ENCODE measurements at regions not wholly inside any gene's neighbourhood (a gene's known extent, or its start where the extent isn't known, plus 50 kb on each side); places are given as distances from the start of the nearest gene placed in this dataset.

DNA sequence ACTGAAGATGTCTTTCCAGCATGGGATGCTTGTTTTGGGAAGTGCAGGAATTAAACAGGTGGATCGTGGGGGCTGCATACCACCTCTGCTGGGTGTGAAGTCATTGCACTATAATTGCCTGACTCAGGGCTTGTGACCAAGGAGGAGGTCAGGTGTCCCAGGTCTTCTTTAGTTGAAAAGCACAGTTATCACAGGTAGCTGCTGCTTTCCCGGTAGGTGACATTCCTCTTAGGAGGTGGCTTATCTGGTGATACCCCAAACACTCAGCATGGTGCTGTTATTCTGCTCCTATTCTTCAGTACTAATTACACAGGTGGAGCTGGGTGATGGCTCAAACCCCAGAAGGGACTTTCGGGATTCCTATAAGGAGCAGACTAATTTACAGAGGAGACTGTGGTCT, 320.3 kb upstream of the PLXNA2 start:
- POLR2A ChIA-PET: no interaction called here
- no peak for TF ChIP-seq SUZ12 (IDR thresholded peaks at IDR 0.05)
- CTCF ChIA-PET: no interaction called here
- no peak for DNase-seq (ENCODE audit: extremely low spot score)

DNA sequence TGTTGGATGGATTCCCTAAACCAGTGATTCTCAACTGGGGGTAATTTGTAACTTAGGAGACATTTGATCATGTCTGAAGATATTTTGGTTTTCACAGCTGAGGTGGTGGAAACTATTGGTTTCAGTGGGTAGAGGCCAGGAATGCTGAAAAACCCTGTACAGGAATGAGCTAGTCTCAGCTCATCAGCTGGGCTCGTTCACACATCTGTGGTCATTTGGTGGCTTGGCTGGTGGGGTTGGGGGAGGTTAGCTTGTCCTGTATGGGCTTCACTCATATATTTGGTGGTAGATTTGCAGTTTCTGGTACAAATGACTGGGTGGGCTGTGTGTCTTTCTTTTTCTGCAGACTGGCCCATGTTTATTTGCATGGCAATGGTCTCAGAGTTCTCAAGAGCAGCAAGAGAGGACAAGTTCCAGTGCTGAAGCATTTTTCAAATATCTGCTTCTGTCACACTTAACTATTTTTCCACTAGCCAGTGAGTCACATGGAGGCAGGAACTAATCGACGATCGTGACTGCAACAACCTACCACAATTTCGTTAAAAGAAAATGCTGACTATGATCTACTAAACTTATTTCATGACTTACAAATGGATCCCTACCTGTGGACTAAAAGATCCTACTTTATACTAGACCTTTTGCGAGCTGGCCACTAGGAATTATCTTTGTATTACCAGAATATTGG, 321.7 kb upstream of the PLXNA2 start:
- DNase-seq (ENCODE audit: extremely low spot score): no peak
- ChIA-PET CTCF (no interaction called here), POLR2A (no interaction called here)
- TF ChIP-seq TARDBP (IDR thresholded peaks at IDR 0.05) (no peak), ELF4 (IDR thresholded peaks at IDR 0.05) (no peak), LEF1 (IDR thresholded peaks at IDR 0.05; ENCODE audit: borderline replicate concordance) (no peak)

GRCh38 chr1:208569181-208569580, 325.0 kb upstream of the PLXNA2 start:
- ChIA-PET CTCF (no interaction called here), POLR2A (no interaction called here)
- no peak for TF ChIP-seq CTBP1 (IDR thresholded peaks at IDR 0.05; ENCODE audit: borderline replicate concordance)
- DNase-seq (ENCODE audit: extremely low spot score): no peak

GRCh38 chr1:208570362-208570761, 326.2 kb upstream of the PLXNA2 start:
- ChIA-PET POLR2A (no interaction called here), CTCF (no interaction called here)
- DNase-seq (ENCODE audit: extremely low spot score): no peak
- no peak for TF ChIP-seq FOXM1 (IDR thresholded peaks at IDR 0.05; ENCODE audit: borderline replicate concordance)
- TF ChIP-seq SP1 (IDR thresholded peaks at IDR 0.05): no peak
- TF ChIP-seq L3MBTL2 (conservative IDR thresholded peaks at IDR 0.05): no peak
- TF ChIP-seq NFRKB (IDR thresholded peaks at IDR 0.05): no peak
- TF ChIP-seq FOXA1 (IDR thresholded peaks at IDR 0.05): no peak
- no peak for TF ChIP-seq ELF4 (IDR thresholded peaks at IDR 0.05)
- TF ChIP-seq ZNF384 (IDR thresholded peaks at IDR 0.05): no peak
- TF ChIP-seq ARNT (IDR thresholded peaks at IDR 0.05): no peak
- TF ChIP-seq LEF1 (IDR thresholded peaks at IDR 0.05; ENCODE audit: borderline replicate concordance): no peak
- no peak for TF ChIP-seq TARDBP (IDR thresholded peaks at IDR 0.05)
- no peak for TF ChIP-seq FOXK2 (IDR thresholded peaks at IDR 0.05)
- TF ChIP-seq SUZ12 (IDR thresholded peaks at IDR 0.05): no peak
- TF ChIP-seq, protein P1, sequence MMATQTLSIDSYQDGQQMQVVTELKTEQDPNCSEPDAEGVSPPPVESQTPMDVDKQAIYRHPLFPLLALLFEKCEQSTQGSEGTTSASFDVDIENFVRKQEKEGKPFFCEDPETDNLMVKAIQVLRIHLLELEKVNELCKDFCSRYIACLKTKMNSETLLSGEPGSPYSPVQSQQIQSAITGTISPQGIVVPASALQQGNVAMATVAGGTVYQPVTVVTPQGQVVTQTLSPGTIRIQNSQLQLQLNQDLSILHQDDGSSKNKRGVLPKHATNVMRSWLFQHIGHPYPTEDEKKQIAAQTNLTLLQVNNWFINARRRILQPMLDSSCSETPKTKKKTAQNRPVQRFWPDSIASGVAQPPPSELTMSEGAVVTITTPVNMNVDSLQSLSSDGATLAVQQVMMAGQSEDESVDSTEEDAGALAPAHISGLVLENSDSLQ (IDR thresholded peaks at IDR 0.05): no peak
- TF ChIP-seq BHLHE40 (IDR thresholded peaks at IDR 0.05; ENCODE audit: borderline replicate concordance): no peak
- no peak for TF ChIP-seq HDGF (IDR thresholded peaks at IDR 0.05; ENCODE audit: borderline replicate concordance)

DNA sequence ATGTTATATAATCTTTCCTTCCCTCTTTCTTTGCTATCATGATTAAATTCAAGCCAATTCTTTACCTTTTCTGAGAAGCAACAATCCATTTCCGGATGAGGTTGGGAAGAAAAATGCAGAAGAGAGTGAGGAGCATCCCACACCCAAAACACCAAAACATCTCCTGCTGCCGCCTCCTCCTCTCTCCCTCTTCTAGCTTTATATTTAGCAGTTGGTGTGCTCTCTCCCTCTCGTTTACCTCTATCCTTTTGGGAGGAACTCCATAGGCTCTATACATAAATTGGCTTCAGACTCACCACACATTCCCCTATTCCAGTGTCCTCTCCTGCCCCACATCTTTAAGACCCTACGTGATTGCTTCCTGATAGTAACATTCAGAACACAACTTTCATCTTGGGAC, 332.2 kb upstream of the PLXNA2 start:
- POLR2A ChIA-PET: no interaction called here
- TF ChIP-seq BHLHE40 (IDR thresholded peaks at IDR 0.05; ENCODE audit: borderline replicate concordance) (no peak), ELF4 (IDR thresholded peaks at IDR 0.05) (no peak), CTBP1 (IDR thresholded peaks at IDR 0.05; ENCODE audit: borderline replicate concordance) (no peak), ZNF384 (IDR thresholded peaks at IDR 0.05) (no peak)
- no peak for DNase-seq (ENCODE audit: extremely low spot score)
- CTCF ChIA-PET: no interaction called here

DNA sequence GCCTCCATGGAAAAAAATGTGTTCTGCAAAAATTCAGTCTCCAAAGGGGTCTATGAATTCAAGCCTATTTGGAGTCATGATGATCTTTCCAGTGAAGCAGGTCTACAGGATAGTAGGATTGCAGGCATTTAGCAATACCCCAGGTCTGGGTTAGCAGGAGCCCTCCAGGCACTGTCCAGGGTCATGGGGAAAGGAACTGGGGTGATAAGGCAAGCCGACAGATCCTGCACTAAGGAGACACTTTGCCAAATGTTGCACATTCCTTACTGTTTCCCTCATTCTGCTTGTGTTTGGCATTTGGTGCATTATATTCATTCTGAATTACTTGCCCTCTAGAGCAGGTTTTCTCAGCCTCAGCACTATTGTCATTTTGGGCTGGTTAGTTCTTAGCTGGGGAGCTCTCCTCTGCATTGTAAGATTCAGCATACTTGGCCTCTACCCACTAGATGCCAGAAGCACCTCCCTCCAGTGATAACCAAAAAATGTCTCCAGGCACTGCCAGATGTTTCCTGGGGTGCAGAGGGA, 333.3 kb upstream of the PLXNA2 start:
- POLR2A ChIA-PET: no interaction called here
- DNase-seq (ENCODE audit: extremely low spot score): no peak
- CTCF ChIA-PET: no interaction called here
- TF ChIP-seq L3MBTL2 (conservative IDR thresholded peaks at IDR 0.05) (no peak), ARNT (IDR thresholded peaks at IDR 0.05) (no peak), NFRKB (IDR thresholded peaks at IDR 0.05) (no peak), FOXM1 (IDR thresholded peaks at IDR 0.05; ENCODE audit: borderline replicate concordance) (no peak), SUZ12 (IDR thresholded peaks at IDR 0.05) (no peak), CTBP1 (IDR thresholded peaks at IDR 0.05; ENCODE audit: borderline replicate concordance) (no peak)

DNA sequence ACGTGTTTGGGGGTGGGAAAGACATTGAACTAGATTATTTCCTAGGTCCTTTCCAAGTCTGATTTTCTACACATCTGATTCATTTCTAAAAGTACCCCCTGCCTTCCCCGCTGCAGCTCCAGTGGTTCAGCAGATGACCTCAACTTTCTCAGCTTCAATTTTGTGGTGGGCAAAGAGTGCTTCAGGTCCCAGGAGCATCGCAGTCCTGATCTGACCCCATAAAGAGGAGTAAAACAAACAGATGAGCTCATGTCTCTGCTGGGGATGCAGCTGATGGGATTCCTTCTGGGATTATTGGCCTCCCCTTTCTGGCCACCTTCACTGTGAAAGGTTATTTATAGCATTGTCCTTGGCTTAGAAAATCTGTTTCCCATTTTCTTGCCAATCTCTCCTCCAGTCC, 337.0 kb upstream of the PLXNA2 start:
- no peak for TF ChIP-seq HDGF (IDR thresholded peaks at IDR 0.05; ENCODE audit: borderline replicate concordance)
- TF ChIP-seq LEF1 (IDR thresholded peaks at IDR 0.05; ENCODE audit: borderline replicate concordance): no peak
- TF ChIP-seq ZNF384 (IDR thresholded peaks at IDR 0.05): no peak
- TF ChIP-seq L3MBTL2 (conservative IDR thresholded peaks at IDR 0.05): no peak
- no peak for TF ChIP-seq FOXM1 (IDR thresholded peaks at IDR 0.05; ENCODE audit: borderline replicate concordance)
- no peak for TF ChIP-seq ARNT (IDR thresholded peaks at IDR 0.05)
- TF ChIP-seq SP1 (IDR thresholded peaks at IDR 0.05): no peak
- TF ChIP-seq, protein P1 (IDR thresholded peaks at IDR 0.05): no peak
- TF ChIP-seq FOXA1 (IDR thresholded peaks at IDR 0.05): no peak
- TF ChIP-seq BHLHE40 (IDR thresholded peaks at IDR 0.05; ENCODE audit: borderline replicate concordance): no peak
- TF ChIP-seq NFRKB (IDR thresholded peaks at IDR 0.05): no peak
- TF ChIP-seq FOXK2 (IDR thresholded peaks at IDR 0.05): no peak
- no peak for TF ChIP-seq TARDBP (IDR thresholded peaks at IDR 0.05)
- no peak for TF ChIP-seq CTBP1 (IDR thresholded peaks at IDR 0.05; ENCODE audit: borderline replicate concordance)
- no peak for TF ChIP-seq SUZ12 (IDR thresholded peaks at IDR 0.05)
- TF ChIP-seq ELF4 (IDR thresholded peaks at IDR 0.05): no peak
- no peak for DNase-seq (ENCODE audit: extremely low spot score)
- POLR2A ChIA-PET: no interaction called here
- CTCF ChIA-PET: no interaction called here

DNA sequence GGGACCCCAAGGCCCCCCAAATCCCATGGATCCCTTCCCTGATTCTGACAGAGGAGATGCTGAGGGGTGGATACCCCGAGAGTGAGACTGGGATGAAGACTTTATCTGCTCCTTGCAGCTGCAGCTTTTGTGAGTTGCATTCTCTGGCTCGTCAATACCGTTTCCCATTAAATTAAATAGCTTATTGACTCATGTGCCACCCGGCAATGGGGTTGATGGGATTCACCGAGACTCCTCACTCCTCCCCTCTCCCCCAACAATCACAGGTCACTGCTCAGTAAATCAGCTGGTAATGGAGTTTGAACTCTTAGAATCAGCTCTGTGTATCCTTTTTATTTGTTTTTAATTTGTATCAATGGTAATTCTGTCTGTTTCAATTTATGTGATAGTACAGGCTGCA, 337.5 kb upstream of the PLXNA2 start:
- DNase-seq (ENCODE audit: extremely low spot score): no peak
- ChIA-PET CTCF (no interaction called here), POLR2A (no interaction called here)
- TF ChIP-seq FOXM1 (IDR thresholded peaks at IDR 0.05; ENCODE audit: borderline replicate concordance) (no peak), SP1 (IDR thresholded peaks at IDR 0.05) (no peak), SUZ12 (IDR thresholded peaks at IDR 0.05) (no peak), L3MBTL2 (conservative IDR thresholded peaks at IDR 0.05) (no peak), FOXA1 (IDR thresholded peaks at IDR 0.05) (no peak), ELF4 (IDR thresholded peaks at IDR 0.05) (no peak), FOXK2 (IDR thresholded peaks at IDR 0.05) (no peak), ZNF384 (IDR thresholded peaks at IDR 0.05) (no peak), LEF1 (IDR thresholded peaks at IDR 0.05; ENCODE audit: borderline replicate concordance) (no peak), HDGF (IDR thresholded peaks at IDR 0.05; ENCODE audit: borderline replicate concordance) (no peak)
- TF ChIP-seq, protein P1 (IDR thresholded peaks at IDR 0.05): no peak
